IgD-negative memory B cell (primary cell): ENCODE measurements at regions not wholly inside any gene's neighbourhood (a gene's known extent, or its start where the extent isn't known, plus 50 kb on each side); places are given as distances from the start of the nearest gene placed in this dataset.

Source experiments
- H3K27ac Mint-ChIP-seq, 3 donors: one replicate each; pipeline ENCODE4 v1.8.0; 2020 to 2022; ENCODE audit warnings: mild to moderate bottlenecking in 3 of 3, mixed read lengths in 3 of 3, moderate library complexity in 1 of 3
- H3K27me3 Mint-ChIP-seq: one replicate; pipeline ENCODE4 v1.8.0; 2021; ENCODE audit warnings: mixed read lengths
- H3K36me3 Mint-ChIP-seq: one replicate; pipeline ENCODE4 v1.8.0; 2020; ENCODE audit warnings: mild to moderate bottlenecking, mixed read lengths
- H3K4me1 Mint-ChIP-seq, 3 donors: one replicate each; pipeline ENCODE4 v1.8.0; 2020 to 2022; ENCODE audit warnings: mixed read lengths in 3 of 3, mild to moderate bottlenecking in 1 of 3
- H3K4me3 Mint-ChIP-seq, 4 donors: one replicate each; pipeline ENCODE4 v1.8.0; 2020 to 2022; ENCODE audit warnings: mild to moderate bottlenecking in 4 of 4, mixed read lengths in 4 of 4, moderate library complexity in 3 of 4
- H3K9me3 Mint-ChIP-seq, 3 donors: one replicate each; pipeline ENCODE4 v1.8.0; 2020 to 2021; ENCODE audit warnings: mixed read lengths in 3 of 3, mild to moderate bottlenecking in 1 of 3

- Mint-ChIP-seq H3K27ac (no peak overlapping the region), H3K4me3 (no peak overlapping the region), H3K9me3 (no peaks in the 10 kb centered on the region), H3K4me1 (no peaks in the 10 kb centered on the region), H3K27me3 (peaks cover 6% of the 10 kb centered on the region), H3K36me3 (no peaks in the 10 kb centered on the region)
Observed at GRCh38 chr3:187618722-187619121, 51.5 kb downstream of the SST start.

- Mint-ChIP-seq H3K27me3 (no peaks in the 10 kb centered on the region), H3K9me3 (no peaks in the 10 kb centered on the region), H3K27ac (no peak overlapping the region), H3K4me3 (no peak overlapping the region), H3K36me3 (no peaks in the 10 kb centered on the region), H3K4me1 (no peaks in the 10 kb centered on the region)
Observed at GRCh38 chr3:187617213-187617612, 53.0 kb downstream of the SST start.

- Mint-ChIP-seq H3K4me3 (no peak overlapping the region), H3K36me3 (no peaks in the 10 kb centered on the region), H3K4me1 (no peaks in the 10 kb centered on the region)
Observed at GRCh38 chr3:187616307-187616972, 53.8 kb downstream of the SST start.

GRCh38 chr3:187615630-187616029 is 54.6 kb downstream of the SST start:
- H3K4me3 Mint-ChIP-seq = no peak overlapping the region
- H3K4me1 Mint-ChIP-seq = no peaks in the 10 kb centered on the region
- H3K27ac Mint-ChIP-seq = no peak overlapping the region
- H3K36me3 Mint-ChIP-seq = no peaks in the 10 kb centered on the region
- H3K27me3 Mint-ChIP-seq = no peaks in the 10 kb centered on the region
- H3K9me3 Mint-ChIP-seq = no peaks in the 10 kb centered on the region

More at GRCh38 chr3:187616307-187616972, 53.8 kb downstream of the SST start:
- no peak overlapping the region for H3K27ac Mint-ChIP-seq
- no peaks in the 10 kb centered on the region for H3K27me3 Mint-ChIP-seq
- no peaks in the 10 kb centered on the region for H3K9me3 Mint-ChIP-seq

- Mint-ChIP-seq H3K9me3 (peaks cover 0 to 1% (median 0%) of the 10 kb centered on the region in 3 donors), H3K4me1 (no peaks in the 10 kb centered on the region), H3K36me3 (no peaks in the 10 kb centered on the region), H3K27ac (no peak overlapping the region), H3K4me3 (no peak overlapping the region), H3K27me3 (peaks cover 12% of the 10 kb centered on the region)
Observed at GRCh38 chr3:187612656-187613055, 57.5 kb downstream of the SST start.

GRCh38 chr3:187610981-187611511 is 59.1 kb downstream of the SST start:
- Mint-ChIP-seq H3K4me1 (no peaks in the 10 kb centered on the region), H3K36me3 (no peaks in the 10 kb centered on the region), H3K27ac (no peak overlapping the region), H3K27me3 (peaks cover 16% of the 10 kb centered on the region), H3K9me3 (peaks cover 0 to 1% (median 0%) of the 10 kb centered on the region in 3 donors), H3K4me3 (no peak overlapping the region)

GRCh38 chr3:187594272-187594671 is 75.9 kb downstream of the SST start:
- Mint-ChIP-seq H3K4me3 (no peak overlapping the region), H3K27me3 (peaks cover 13% of the 10 kb centered on the region), H3K9me3 (no peaks in the 10 kb centered on the region), H3K4me1 (no peaks in the 10 kb centered on the region), H3K36me3 (no peaks in the 10 kb centered on the region), H3K27ac (no peak overlapping the region)

GRCh38 chr3:187593451-187593850 is 76.7 kb downstream of the SST start:
- H3K27me3 Mint-ChIP-seq = peaks cover 13% of the 10 kb centered on the region
- no peak overlapping the region for H3K4me3 Mint-ChIP-seq
- H3K36me3 Mint-ChIP-seq = peaks cover under 1% of the 10 kb centered on the region
- no peaks in the 10 kb centered on the region for H3K4me1 Mint-ChIP-seq
- H3K9me3 Mint-ChIP-seq = peaks cover 0 to 3% (median 0%) of the 10 kb centered on the region in 3 donors
- H3K27ac Mint-ChIP-seq = no peak overlapping the region

GRCh38 chr3:187590861-187591576 is 79.2 kb downstream of the SST start:
- H3K4me1 Mint-ChIP-seq = no peaks in the 10 kb centered on the region
- peaks cover 0 to 3% (median 0%) of the 10 kb centered on the region in 3 donors for H3K9me3 Mint-ChIP-seq
- H3K36me3 Mint-ChIP-seq = peaks cover 2% of the 10 kb centered on the region
- peaks cover 9% of the 10 kb centered on the region for H3K27me3 Mint-ChIP-seq
- H3K4me3 Mint-ChIP-seq = no peak overlapping the region
- H3K27ac Mint-ChIP-seq = no peak overlapping the region

GRCh38 chr3:187587076-187587475 is 83.1 kb downstream of the SST start:
- Mint-ChIP-seq H3K27ac (no peak overlapping the region), H3K9me3 (peaks cover 0 to 8% (median 3%) of the 10 kb centered on the region in 3 donors), H3K4me1 (peaks cover 0 to 1% (median 0%) of the 10 kb centered on the region in 3 donors), H3K27me3 (peaks cover 9% of the 10 kb centered on the region), H3K4me3 (no peak overlapping the region), H3K36me3 (peaks cover 2% of the 10 kb centered on the region)

GRCh38 chr3:187586226-187586625 is 84.0 kb downstream of the SST start:
- Mint-ChIP-seq H3K27ac (no peak overlapping the region), H3K4me3 (no peak overlapping the region), H3K4me1 (peaks cover 0 to 1% (median 0%) of the 10 kb centered on the region in 3 donors), H3K27me3 (peaks cover 10% of the 10 kb centered on the region), H3K36me3 (peaks cover 2% of the 10 kb centered on the region), H3K9me3 (peaks cover 0 to 8% (median 7%) of the 10 kb centered on the region in 3 donors)

GRCh38 chr3:187572441-187572840 is 97.8 kb downstream of the SST start:
- H3K27me3 Mint-ChIP-seq = peaks cover 5% of the 10 kb centered on the region
- H3K27ac Mint-ChIP-seq = no peak overlapping the region
- no peak overlapping the region for H3K4me3 Mint-ChIP-seq
- H3K36me3 Mint-ChIP-seq = no peaks in the 10 kb centered on the region
- no peaks in the 10 kb centered on the region for H3K9me3 Mint-ChIP-seq
- H3K4me1 Mint-ChIP-seq = no peaks in the 10 kb centered on the region

- no peaks in the 10 kb centered on the region for H3K4me1 Mint-ChIP-seq
Observed at GRCh38 chr3:187571701-187572100, 98.5 kb downstream of the SST start.

GRCh38 chr3:187570776-187571175 is 99.4 kb downstream of the SST start:
- no peaks in the 10 kb centered on the region for H3K36me3 Mint-ChIP-seq

More at GRCh38 chr3:187571701-187572100, 98.5 kb downstream of the SST start:
- Mint-ChIP-seq H3K36me3 (no peaks in the 10 kb centered on the region), H3K9me3 (no peaks in the 10 kb centered on the region), H3K27me3 (peaks cover 5% of the 10 kb centered on the region), H3K27ac (no peak overlapping the region), H3K4me3 (no peak overlapping the region)

GRCh38 chr3:187568171-187568570 is 102.0 kb downstream of the SST start:
- Mint-ChIP-seq H3K36me3 (no peaks in the 10 kb centered on the region), H3K27ac (no peak overlapping the region), H3K4me3 (no peak overlapping the region), H3K4me1 (peaks cover 4 to 9% (median 5%) of the 10 kb centered on the region in 3 donors), H3K27me3 (peaks cover 8% of the 10 kb centered on the region), H3K9me3 (no peaks in the 10 kb centered on the region)

More at GRCh38 chr3:187570776-187571175, 99.4 kb downstream of the SST start:
- Mint-ChIP-seq H3K9me3 (no peaks in the 10 kb centered on the region), H3K4me1 (peaks cover 0 to under 1% (median 0%) of the 10 kb centered on the region in 3 donors), H3K4me3 (no peak overlapping the region), H3K27ac (no peak overlapping the region), H3K27me3 (peaks cover 5% of the 10 kb centered on the region)
